Upper lobe of left lung (tissue), 6 donors: ENCODE measurements at regions not wholly inside any gene's neighbourhood (a gene's known extent, or its start where the extent isn't known, plus 50 kb on each side); places are given as distances from the start of the nearest gene placed in this dataset.

Source experiments
- ATAC-seq, 2 donors: fragments of 200-7000 bp; cut with Tn5 transposase; one replicate each; pipeline ENCODE4 v1.9.1; 2022; ENCODE audit warnings: mild to moderate bottlenecking in 2 of 2, moderate library complexity in 2 of 2; ENCODE audit not compliant: low FRiP score in 2 of 2
- DNase-seq, 2 donors: peaks; one replicate each; pipeline ENCODE4 v3.0.0-alpha.2; 2019 to 2020
- H3K27ac ChIP-seq, 4 donors: fragments of 200-600 bp; sonication (generic); one replicate each; pipeline ENCODE4 v1.5.1; 2016 to 2019
- H3K27me3 ChIP-seq, 4 donors: fragments of 200-600 bp; sonication (generic); one replicate each; pipeline ENCODE4 v1.5.1; 2017 to 2019
- H3K36me3 ChIP-seq, 4 donors: fragments of 200-600 bp; sonication (generic); one replicate each; pipeline ENCODE4 v1.5.1; 2016 to 2019
- H3K4me1 ChIP-seq, 4 donors: fragments of 200-600 bp; sonication (generic); one replicate each; pipeline ENCODE4 v1.5.1; 2018 to 2019
- H3K4me3 ChIP-seq, 4 donors: fragments of 200-600 bp; sonication (generic); one replicate each; pipeline ENCODE4 v1.5.1; 2017 to 2019; ENCODE audit warnings: mild to moderate bottlenecking in 2 of 4, moderate library complexity in 1 of 4
- H3K9me3 ChIP-seq, 4 donors: fragments of 200-600 bp; sonication (generic); one replicate each; pipeline ENCODE4 v1.5.1; 2018 to 2019
- CTCF ChIP-seq, 6 experiments: fragments of 450-650 bp in 4 of 6; fragments of 200-600 bp in 2 of 6; sonication (generic) in 2 of 6; IDR thresholded peaks; one replicate each; pipeline ENCODE4 v1.5.1; 2016 to 2019; ENCODE audit warnings: antibody characterized with exemption in 6 of 6
- EP300 ChIP-seq, 4 donors: sonication (generic); formaldehyde crosslinking; IDR thresholded peaks; one replicate each; pipeline ENCODE4 v1.5.1; 2017; ENCODE audit warnings: antibody characterized with exemption in 4 of 4, control low read depth in 2 of 4
- POLR2A ChIP-seq, 4 donors: fragments of 450-650 bp; IDR thresholded peaks; one replicate each; pipeline ENCODE4 v1.5.1; 2016 to 2017; ENCODE audit warnings: antibody characterized with exemption in 4 of 4, mild to moderate bottlenecking in 2 of 4
- POLR2AphosphoS5 ChIP-seq, 2 donors: sonication (generic); formaldehyde crosslinking; IDR thresholded peaks; one replicate each; pipeline ENCODE4 v1.5.1; 2017; ENCODE audit warnings: antibody characterized with exemption in 2 of 2
- WGBS, 2 donors: methylation state at CpG; one replicate each; pipeline ENCODE4 v1.1.5; 2017 to 2018; 5-methylcytosine and 5-hydroxymethylcytosine counted together
- donor health status: DM: no; HTN: no; CAD: no; lungs with moderate emphysema.
- donor health status: DM: no; HTN: yes; CAD: no; lungs with severe emphysema.

- H3K27ac ChIP-seq = no peak overlapping the region
- WGBS, 2 donors = 79 to 87% methylated on average over 2 of the region's 2 CpGs
- DNase-seq (no peak), ATAC-seq (no peak)
- TF ChIP-seq POLR2AphosphoS5 (IDR thresholded peaks at IDR 0.05) (no peak), POLR2A (IDR thresholded peaks at IDR 0.05) (no peak), CTCF (IDR thresholded peaks at IDR 0.05) (no peak), EP300 (IDR thresholded peaks at IDR 0.05) (no peak)
- H3K4me3 ChIP-seq = no peak overlapping the region
- H3K9me3 ChIP-seq = no peaks in the 10 kb centered on the region
- no peaks in the 10 kb centered on the region for H3K27me3 ChIP-seq
- no peaks in the 10 kb centered on the region for H3K4me1 ChIP-seq
- no peaks in the 10 kb centered on the region for H3K36me3 ChIP-seq
These were observed 127.5 kb upstream of the MEF2C start for GRCh38 chr5:89010512-89010911.

- 92 to 100% methylated on average over 1 of the region's 1 CpG for WGBS, 2 donors
- H3K36me3 ChIP-seq = no peaks in the 10 kb centered on the region
- DNase-seq (no peak), ATAC-seq (no peak)
- H3K9me3 ChIP-seq = peaks cover 0 to 6% (median 0%) of the 10 kb centered on the region in 4 donors
- TF ChIP-seq POLR2AphosphoS5 (IDR thresholded peaks at IDR 0.05) (no peak), EP300 (IDR thresholded peaks at IDR 0.05) (no peak), CTCF (IDR thresholded peaks at IDR 0.05) (no peak), POLR2A (IDR thresholded peaks at IDR 0.05) (no peak)
- no peaks in the 10 kb centered on the region for H3K27me3 ChIP-seq
- no peak overlapping the region for H3K27ac ChIP-seq
- no peaks in the 10 kb centered on the region for H3K4me1 ChIP-seq
- no peak overlapping the region for H3K4me3 ChIP-seq
These were observed 125.3 kb upstream of the MEF2C start for GRCh38 chr5:89008291-89008690.

GRCh38 chr5:89005990-89006389 is 123.0 kb upstream of the MEF2C start:
- Histone ChIP-seq H3K36me3 (no peaks in the 10 kb centered on the region), H3K27me3 (no peaks in the 10 kb centered on the region), H3K4me3 (no peak overlapping the region), H3K9me3 (peaks cover 0 to 6% (median 0%) of the 10 kb centered on the region in 4 donors), H3K27ac (no peak overlapping the region), H3K4me1 (no peaks in the 10 kb centered on the region)
- TF ChIP-seq POLR2AphosphoS5 (IDR thresholded peaks at IDR 0.05) (no peak), EP300 (IDR thresholded peaks at IDR 0.05) (no peak)
- ATAC-seq (no peak), DNase-seq (no peak)
- 79 to 90% methylated on average over 2 of the region's 2 CpGs for WGBS, 2 donors

- Histone ChIP-seq H3K9me3 (peaks cover 0 to 6% (median 0%) of the 10 kb centered on the region in 4 donors), H3K27ac (no peak overlapping the region), H3K4me3 (no peak overlapping the region), H3K4me1 (no peaks in the 10 kb centered on the region), H3K36me3 (no peaks in the 10 kb centered on the region), H3K27me3 (no peaks in the 10 kb centered on the region)
- no peak for DNase-seq
- no peak for TF ChIP-seq EP300 (IDR thresholded peaks at IDR 0.05)
- no peak for TF ChIP-seq CTCF (IDR thresholded peaks at IDR 0.05)
- no peak for TF ChIP-seq POLR2AphosphoS5 (IDR thresholded peaks at IDR 0.05)
- TF ChIP-seq POLR2A (IDR thresholded peaks at IDR 0.05) = no peak
- no peak for ATAC-seq
- WGBS, 2 donors = 90 to 95% methylated on average over 3 of the region's 3 CpGs
These were observed 121.4 kb upstream of the MEF2C start for GRCh38 chr5:89004379-89004778.

GRCh38 chr5:89003563-89004036 is 120.6 kb upstream of the MEF2C start:
- no peak for ATAC-seq
- TF ChIP-seq POLR2AphosphoS5 (IDR thresholded peaks at IDR 0.05) = no peak
- no peak for TF ChIP-seq EP300 (IDR thresholded peaks at IDR 0.05)
- no peak for TF ChIP-seq POLR2A (IDR thresholded peaks at IDR 0.05)
- no peak for TF ChIP-seq CTCF (IDR thresholded peaks at IDR 0.05)
- DNase-seq = peak in 1 of 2 donors; percentile 77
- WGBS, 2 donors = 96 to 98% methylated on average over 11 to 39 of the region's 47 CpGs
- Histone ChIP-seq H3K4me3 (no peak overlapping the region), H3K4me1 (no peaks in the 10 kb centered on the region), H3K27ac (no peak overlapping the region), H3K27me3 (no peaks in the 10 kb centered on the region), H3K36me3 (no peaks in the 10 kb centered on the region), H3K9me3 (peaks cover 0 to 6% (median 0%) of the 10 kb centered on the region in 4 donors)
